GOT3 (cell line): ENCODE measurements at regions not wholly inside any gene's neighbourhood (a gene's known extent, or its start where the extent isn't known, plus 50 kb on each side); places are given as distances from the start of the nearest gene placed in this dataset.
"Not testable (repeated sequence)": the region's sequence is repeated elsewhere in the genome, so short reads cannot be mapped to it uniquely, and the experiment has no call there.

Experiments used
- DNase-seq: peaks from one replicate; lab custom pipeline; 2025; ENCODE audit warnings: mixed read lengths; lab: John Stamatoyannopoulos, UW

DNA sequence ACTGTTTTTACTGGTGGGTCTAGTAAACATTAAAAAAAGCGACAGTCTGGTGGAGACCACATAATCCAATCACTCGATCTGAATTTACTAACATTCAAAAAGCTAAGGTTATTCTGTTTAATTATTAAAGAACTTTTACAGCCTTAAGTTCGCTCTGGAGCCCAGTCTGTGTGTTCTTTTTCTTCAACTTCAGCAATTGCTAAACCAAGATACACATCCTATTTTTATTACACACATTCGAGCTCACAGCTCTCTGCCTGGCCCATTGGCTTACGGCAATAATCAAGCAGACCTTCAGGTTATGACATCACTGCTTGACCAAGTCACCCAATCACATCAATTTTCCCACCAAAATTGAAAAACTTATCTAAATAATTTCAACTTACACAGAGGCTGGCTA, 57.4 kb upstream of the PRSS16 start:
- DNase-seq = no peak

GRCh38 chr6:27194453-27194852, 53.0 kb upstream of the PRSS16 start:
- not testable (repeated sequence) for DNase-seq

- not testable (repeated sequence) for DNase-seq
These were observed 52.0 kb upstream of the PRSS16 start for GRCh38 chr6:27195547-27195946.
